Spleen (tissue), 11 donors: ENCODE measurements at regions not wholly inside any gene's neighbourhood (a gene's known extent, or its start where the extent isn't known, plus 50 kb on each side); places are given as distances from the start of the nearest gene placed in this dataset.

Experiments
- DNase-seq: peaks from one replicate; pipeline ENCODE4 v3.0.0-alpha.2; 2020
- H3K27ac ChIP-seq, 8 donors: fragments of 200-600 bp; sonication (generic) in 7 of 8; 1 replicate in 4 of 8; 2 replicates in 4 of 8; pipeline versions ENCODE4 v1.5.0 to v1.8.0; 2016 to 2021; ENCODE audit warnings: inconsistent platforms in 4 of 8, mild to moderate bottlenecking in 4 of 8, moderate library complexity in 1 of 8
- H3K27me3 ChIP-seq, 7 donors: fragments of 200-600 bp; sonication (generic) in 6 of 7; replicated peaks in 1 of 7; 1 replicate in 4 of 7; 2 replicates in 3 of 7; pipeline versions ENCODE4 v1.5.0 to v1.8.0; 2016 to 2021; ENCODE audit warnings: inconsistent platforms in 3 of 7, mild to moderate bottlenecking in 1 of 7
- H3K36me3 ChIP-seq, 6 donors: fragments of 200-600 bp; sonication (generic) in 5 of 6; 1 replicate in 4 of 6; 2 replicates in 2 of 6; pipeline versions ENCODE4 v1.5.0 to v1.8.0; 2016 to 2021; ENCODE audit warnings: inconsistent platforms in 2 of 6
- H3K4me1 ChIP-seq, 6 donors: fragments of 200-600 bp; sonication (generic) in 5 of 6; 1 replicate in 3 of 6; 2 replicates in 3 of 6; pipeline versions ENCODE4 v1.5.0 to v1.8.0; 2016 to 2021; ENCODE audit warnings: inconsistent platforms in 3 of 6
- H3K4me3 ChIP-seq, 8 donors: fragments of 200-600 bp; sonication (generic) in 7 of 8; 1 replicate in 4 of 8; 2 replicates in 4 of 8; pipeline versions ENCODE4 v1.5.0 to v1.8.0; 2016 to 2021; ENCODE audit warnings: inconsistent platforms in 4 of 8, mild to moderate bottlenecking in 4 of 8, moderate library complexity in 2 of 8
- H3K9me3 ChIP-seq, 8 donors: fragments of 200-600 bp; sonication (generic) in 7 of 8; 1 replicate in 4 of 8; 2 replicates in 4 of 8; pipeline versions ENCODE4 v1.5.0 to v1.8.0; 2016 to 2021; ENCODE audit warnings: inconsistent platforms in 4 of 8
- CTCF ChIP-seq, 11 experiments: fragments of 200-600 bp in 7 of 11; fragments of 450-650 bp in 4 of 11; sonication (generic) in 4 of 11; IDR thresholded peaks in 8 of 11; conservative IDR thresholded peaks in 3 of 11; 1 replicate in 7 of 11; 2 replicates in 4 of 11; pipeline versions ENCODE4 v1.4.0 to v1.8.0; 2016 to 2021; ENCODE audit warnings: antibody characterized with exemption in 11 of 11, inconsistent platforms in 4 of 11, mild to moderate bottlenecking in 1 of 11
- POLR2A ChIP-seq, 3 donors: fragments of 450-650 bp; IDR thresholded peaks; one replicate each; pipeline ENCODE4 v1.5.1; 2017; ENCODE audit warnings: antibody characterized with exemption in 3 of 3, mild to moderate bottlenecking in 1 of 3
- POLR2AphosphoS5 ChIP-seq, 3 donors: sonication (generic); formaldehyde crosslinking; IDR thresholded peaks; one replicate each; pipeline ENCODE4 v1.5.1; 2017; ENCODE audit warnings: antibody characterized with exemption in 3 of 3
- WGBS, 5 donors: extraction: QIAGEN DNeasy Blood & Tissue Kit in 3 of 5; methylation state at CpG; one replicate each; pipeline versions ENCODE4 v1.1.5 to v1.1.7; 2013 to 2018; 5-methylcytosine and 5-hydroxymethylcytosine counted together
- intact Hi-C: fragments of 100-400 bp; cut with DNase I; formaldehyde crosslinking; loops from one replicate; pipeline ENCODE4 v1.15.0; 2023; ENCODE audit warnings: low total_unique reads
- donor health status: healthy with polysubstance abuse.
- donor health status: DM: no; HTN: no; CAD: no; lungs with moderate emphysema.
- donor health status: DM: no; HTN: no; CAD: no.
- donor health status: Bipolar disorder and iron deficiency.
- donor health status: healthy.
- donor health status: DM: no; HTN: no; CAD: no.
- donor health status: DM: yes; HTN: yes; CAD: no.

GRCh38 chr17:33381201-33381600 lies 88.1 kb upstream of the ASIC2 start:
- no peaks in the 10 kb centered on the region for H3K9me3 ChIP-seq
- no peak overlapping the region for H3K27ac ChIP-seq
- H3K4me1 ChIP-seq: no peaks in the 10 kb centered on the region
- TF ChIP-seq POLR2AphosphoS5 (IDR thresholded peaks at IDR 0.05): no peak
- TF ChIP-seq POLR2A (IDR thresholded peaks at IDR 0.05): no peak
- TF ChIP-seq CTCF (IDR thresholded peaks at IDR 0.05 in 8 of 11, conservative IDR thresholded peaks at IDR 0.05 in 3 of 11): no peak
- H3K27me3 ChIP-seq: peaks cover 0 to 25% (median 0%) of the 10 kb centered on the region in 7 donors
- no peak overlapping the region for H3K4me3 ChIP-seq
- intact Hi-C loops: no loop called here
- H3K36me3 ChIP-seq: no peaks in the 10 kb centered on the region
- DNase-seq: no peak
- WGBS, 5 donors: 27 to 45% (median 35%) methylated on average over 6 of the region's 6 CpGs

- Histone ChIP-seq H3K27ac (no peak overlapping the region), H3K36me3 (no peaks in the 10 kb centered on the region), H3K4me3 (no peak overlapping the region), H3K4me1 (no peaks in the 10 kb centered on the region), H3K27me3 (peaks cover 0 to 31% (median 0%) of the 10 kb centered on the region in 7 donors), H3K9me3 (no peaks in the 10 kb centered on the region)
- WGBS, 5 donors: 65 to 83% (median 73%) methylated on average over 3 of the region's 3 CpGs
- TF ChIP-seq POLR2AphosphoS5 (IDR thresholded peaks at IDR 0.05) (no peak), POLR2A (IDR thresholded peaks at IDR 0.05) (no peak), CTCF (IDR thresholded peaks at IDR 0.05 in 8 of 11, conservative IDR thresholded peaks at IDR 0.05 in 3 of 11) (no peak)
- intact Hi-C loops: no loop called here
- DNase-seq: no peak
Observed at GRCh38 chr17:33383488-33384023, 90.5 kb upstream of the ASIC2 start.

- Histone ChIP-seq H3K36me3 (no peaks in the 10 kb centered on the region), H3K4me1 (no peaks in the 10 kb centered on the region), H3K27ac (no peak overlapping the region), H3K9me3 (no peaks in the 10 kb centered on the region), H3K4me3 (no peak overlapping the region), H3K27me3 (peaks cover 0 to 31% (median 0%) of the 10 kb centered on the region in 7 donors)
- intact Hi-C loops: no loop called here
- no peak for TF ChIP-seq POLR2A (IDR thresholded peaks at IDR 0.05)
- no peak for TF ChIP-seq POLR2AphosphoS5 (IDR thresholded peaks at IDR 0.05)
- TF ChIP-seq CTCF (IDR thresholded peaks at IDR 0.05 in 8 of 11, conservative IDR thresholded peaks at IDR 0.05 in 3 of 11): no peak
- 35 to 48% (median 42%) methylated on average over 4 of the region's 4 CpGs for WGBS, 5 donors
- DNase-seq: no peak
Observed at GRCh38 chr17:33385133-33385532, 92.0 kb upstream of the ASIC2 start.

GRCh38 chr17:33385713-33386112 lies 92.6 kb upstream of the ASIC2 start:
- no peaks in the 10 kb centered on the region for H3K9me3 ChIP-seq
- intact Hi-C loops: no loop called here
- H3K36me3 ChIP-seq: no peaks in the 10 kb centered on the region
- no peak overlapping the region for H3K27ac ChIP-seq
- WGBS, 5 donors: 64 to 89% (median 81%) methylated on average over 3 of the region's 3 CpGs
- H3K4me1 ChIP-seq: no peaks in the 10 kb centered on the region
- peaks cover 0 to 29% (median 0%) of the 10 kb centered on the region in 7 donors for H3K27me3 ChIP-seq
- no peak for DNase-seq
- TF ChIP-seq CTCF (IDR thresholded peaks at IDR 0.05 in 8 of 11, conservative IDR thresholded peaks at IDR 0.05 in 3 of 11) (no peak), POLR2A (IDR thresholded peaks at IDR 0.05) (no peak), POLR2AphosphoS5 (IDR thresholded peaks at IDR 0.05) (no peak)
- no peak overlapping the region for H3K4me3 ChIP-seq
